GM21526 (cell line): ENCODE measurements at regions not wholly inside any gene's neighbourhood (a gene's known extent, or its start where the extent isn't known, plus 50 kb on each side); places are given as distances from the start of the nearest gene placed in this dataset.
A peak's percentile ranks its signal among the peaks of the same experiment; 100 is the strongest.

Experiments used
- ATAC-seq: cut with Tn5 transposase; IDR thresholded peaks from one replicate; pipeline ENCODE4 v1.9.1; 2021; ENCODE audit warnings: moderate library complexity; ENCODE audit not compliant: unreplicated experiment, low FRiP score

DNA sequence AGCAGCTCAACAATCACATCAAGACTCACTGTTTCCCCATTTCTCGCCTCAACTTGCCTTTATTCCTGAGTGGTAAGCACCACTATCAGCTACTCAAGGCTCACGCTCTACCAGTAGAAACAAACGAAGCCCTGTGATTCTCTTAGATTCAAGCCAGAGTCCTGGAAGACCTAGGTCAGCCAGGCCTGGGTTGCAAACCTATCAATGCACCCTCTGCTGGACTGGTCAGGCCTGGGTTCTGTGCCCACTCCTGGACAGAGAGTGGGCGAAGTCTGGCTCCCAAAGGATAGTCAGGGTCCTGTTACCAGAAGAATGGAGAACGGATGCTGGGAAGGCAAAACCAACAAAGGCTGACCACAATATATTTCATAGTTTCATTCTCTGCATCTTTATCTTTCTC, 308.4 kb downstream of the SHQ1 start:
- ATAC-seq, result no peak

DNA sequence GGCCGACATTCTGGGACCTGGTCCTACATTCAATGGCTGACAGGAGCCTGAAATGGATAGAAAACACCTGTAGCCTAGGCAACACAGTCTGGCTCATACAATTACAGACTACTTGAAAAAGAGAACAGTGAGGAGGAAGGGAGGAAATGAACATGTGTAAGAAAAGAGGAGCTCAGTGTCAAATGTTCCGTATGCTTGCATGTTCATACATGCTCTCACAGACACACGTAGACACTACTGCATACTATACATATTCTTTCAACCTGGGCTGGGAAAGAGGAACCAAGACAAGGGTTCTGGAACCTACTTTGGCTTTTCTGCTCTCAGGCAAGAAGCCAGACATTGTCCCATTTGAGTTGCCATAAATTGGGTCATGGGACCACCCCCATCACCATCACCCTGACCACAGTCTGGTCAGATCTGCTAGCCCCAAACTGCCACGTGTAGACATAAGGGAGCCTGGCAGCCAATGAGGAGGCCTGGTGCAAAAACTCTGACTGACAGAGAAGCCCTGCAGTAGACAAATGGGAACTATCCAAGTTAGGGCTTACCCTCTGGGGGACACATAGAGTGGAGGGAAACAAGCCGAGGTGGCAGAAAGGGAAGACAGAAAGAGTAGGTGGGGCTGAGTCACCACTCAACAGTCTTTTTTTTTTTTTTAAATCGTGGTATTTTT, 310.0 kb downstream of the SHQ1 start:
- ATAC-seq, result peak; percentile 49

DNA sequence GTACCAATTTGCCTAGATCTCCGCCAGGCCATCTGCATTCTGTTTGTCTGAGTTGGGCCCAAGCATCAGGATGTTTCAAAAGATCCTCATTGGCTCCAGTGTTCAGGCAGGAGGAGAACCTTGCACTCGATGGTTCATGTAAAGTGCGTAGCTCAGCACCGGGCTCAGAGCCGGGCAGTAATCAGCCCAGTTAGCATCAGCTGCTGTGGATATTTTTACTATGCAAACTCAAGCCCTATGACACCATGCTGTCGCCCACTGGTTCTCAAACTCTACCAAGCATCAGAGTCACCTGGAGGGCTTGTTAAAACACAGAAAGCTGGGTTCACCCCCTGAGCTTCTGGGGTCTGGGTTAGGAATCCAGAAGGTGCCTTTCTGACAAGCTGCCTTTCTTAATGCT, 310.8 kb downstream of the SHQ1 start:
- ATAC-seq, result no peak

DNA sequence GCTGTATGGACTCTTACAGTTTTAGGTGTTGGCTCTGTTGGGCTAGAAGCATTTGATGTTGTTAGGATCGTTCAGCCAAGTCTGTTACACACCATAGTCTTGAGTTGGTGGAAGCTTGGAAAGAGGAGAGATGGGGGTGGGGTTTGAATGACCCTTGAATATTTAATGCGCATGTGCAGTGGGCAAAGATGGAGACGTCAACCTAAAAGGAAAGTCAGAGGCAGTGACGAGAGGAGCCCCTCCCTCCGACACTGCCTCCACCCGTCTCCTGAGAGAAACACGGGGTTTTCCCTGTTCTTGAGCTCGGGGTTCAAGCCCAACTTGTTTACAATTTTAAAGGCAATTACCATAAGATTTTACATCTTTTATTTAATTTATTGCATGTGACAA, 311.4 kb downstream of the SHQ1 start:
- no peak for ATAC-seq

DNA sequence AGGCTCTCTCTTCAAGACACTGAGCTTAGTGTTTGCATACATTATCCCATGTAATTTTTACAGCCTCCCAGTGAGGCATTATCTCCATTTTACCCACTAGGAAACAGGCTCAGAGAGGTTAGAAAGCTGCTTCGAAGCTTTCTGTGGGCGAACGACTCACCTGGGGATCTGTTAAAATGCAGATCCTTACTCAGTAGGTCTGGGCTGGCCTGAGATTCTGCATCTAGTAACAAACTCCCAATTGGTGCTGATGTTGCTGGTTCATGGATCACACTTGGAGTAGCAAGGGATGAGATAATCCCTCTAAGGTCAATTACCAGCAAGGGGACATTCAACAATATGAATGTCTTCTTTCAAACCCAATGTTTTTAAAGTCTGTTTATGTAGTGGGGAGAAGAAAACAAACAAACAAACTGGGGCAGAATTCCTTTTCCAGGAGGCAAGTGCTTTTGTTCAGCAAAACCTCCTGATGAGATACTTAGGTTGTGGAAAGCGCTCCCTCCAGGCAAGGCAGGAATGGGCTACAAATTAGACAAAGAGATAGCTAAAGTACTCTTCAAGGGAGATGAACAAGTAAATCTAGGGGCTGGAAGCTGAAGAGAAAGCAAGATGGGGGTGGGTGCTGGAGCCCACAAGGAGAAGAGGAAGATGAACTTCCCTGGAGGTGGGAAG, 311.9 kb downstream of the SHQ1 start:
- ATAC-seq, result no peak

DNA sequence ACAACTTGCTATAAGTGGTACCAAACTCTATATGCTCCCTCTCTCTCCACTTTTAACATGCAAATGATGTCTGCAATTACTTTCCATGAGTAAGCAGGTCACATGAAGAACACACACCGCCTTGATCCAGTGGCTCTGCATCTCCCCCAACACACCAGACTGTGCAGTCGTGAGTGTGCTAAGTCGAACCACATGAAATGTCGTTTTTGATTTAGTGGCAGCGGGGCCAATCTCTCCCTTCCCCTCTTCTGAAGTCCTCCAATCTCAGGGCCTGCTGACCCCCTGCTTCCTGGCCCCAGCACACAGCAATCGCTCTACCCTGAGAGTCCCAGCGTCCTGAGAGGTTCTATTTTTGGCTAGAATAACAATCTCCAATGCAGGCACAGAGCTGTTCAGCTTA, 312.5 kb downstream of the SHQ1 start:
- ATAC-seq, result no peak

DNA sequence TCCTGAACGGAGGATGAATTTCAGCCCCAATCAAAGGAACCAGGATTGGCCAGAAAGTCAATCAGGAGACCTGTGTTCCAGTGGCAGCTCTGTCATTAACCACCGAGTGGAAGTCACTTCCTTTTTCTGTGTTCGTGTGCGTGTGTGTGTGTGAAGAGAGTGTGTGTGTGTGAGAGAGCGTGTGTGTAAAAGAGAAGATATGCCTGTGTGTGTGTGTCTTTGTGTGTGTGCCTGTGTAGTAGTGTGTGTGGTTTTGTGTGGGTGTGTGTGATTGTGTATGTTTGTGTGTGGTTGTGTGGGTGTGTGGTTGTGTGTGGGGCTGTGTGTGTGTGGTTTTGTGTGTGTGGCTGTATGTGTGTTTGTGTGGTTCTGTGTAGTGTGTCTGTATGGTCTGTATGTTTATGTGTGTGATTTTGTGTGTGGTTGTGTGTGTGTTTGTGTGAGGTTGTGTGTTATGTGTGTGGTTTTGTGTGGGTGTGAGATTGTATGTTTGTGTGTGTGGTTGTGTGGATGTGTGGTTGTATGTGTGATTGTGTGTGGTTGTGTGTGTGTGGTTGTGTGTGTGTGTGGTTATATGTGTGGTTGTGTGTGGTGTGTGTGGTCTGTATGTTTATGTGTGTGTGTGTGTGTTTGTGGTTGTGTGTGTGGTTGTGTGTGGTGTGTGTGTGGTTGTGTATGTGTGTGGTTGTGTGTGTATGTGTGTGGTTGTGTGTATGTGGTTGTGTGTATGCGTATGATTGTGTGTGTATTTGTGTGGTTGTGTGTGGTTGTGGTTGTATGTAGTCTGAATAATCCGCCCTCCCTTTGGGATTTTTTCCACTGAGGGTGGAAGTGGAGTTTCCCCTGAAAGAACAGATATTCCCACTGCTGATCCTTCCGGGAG, 314.4 kb downstream of the SHQ1 start:
- ATAC-seq, result no peak

DNA sequence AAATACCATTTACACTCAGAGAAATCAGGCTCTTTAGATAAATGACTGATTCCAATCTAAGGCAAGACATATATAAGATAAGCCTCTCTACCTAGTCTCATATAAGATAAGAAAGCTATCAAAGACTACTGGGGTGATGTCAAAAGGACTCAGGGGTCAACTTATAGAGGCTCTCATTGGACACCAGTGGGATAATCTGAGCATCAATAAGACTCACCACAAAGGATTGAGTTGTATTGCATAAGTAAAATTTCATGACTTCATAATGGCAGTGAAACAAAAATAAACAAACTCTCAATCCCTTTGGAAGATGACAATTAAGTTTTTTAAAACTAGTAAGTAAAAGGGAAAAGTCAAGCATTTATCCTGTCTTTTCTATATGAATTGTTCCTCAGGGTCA, 317.8 kb downstream of the SHQ1 start:
- no peak for ATAC-seq

DNA sequence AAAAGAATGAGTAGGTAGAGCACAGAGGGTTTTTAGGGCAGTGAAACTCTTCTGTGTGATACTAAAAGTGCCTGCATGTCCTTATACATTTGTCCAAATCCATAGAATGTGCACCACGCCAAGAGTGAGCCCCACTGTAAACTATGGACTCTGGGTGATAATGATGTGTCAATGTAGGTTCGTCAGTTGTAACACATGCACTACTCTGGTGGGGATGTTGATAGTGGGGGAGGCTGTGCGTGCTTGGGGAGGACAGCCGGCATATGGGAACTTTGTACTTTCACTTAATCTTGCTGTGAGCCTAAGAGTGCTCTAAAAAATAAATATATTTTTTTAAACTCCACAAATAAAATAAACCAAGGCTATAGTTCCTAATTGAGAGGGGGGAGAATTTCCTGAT, 319.2 kb downstream of the SHQ1 start:
- no peak for ATAC-seq

DNA sequence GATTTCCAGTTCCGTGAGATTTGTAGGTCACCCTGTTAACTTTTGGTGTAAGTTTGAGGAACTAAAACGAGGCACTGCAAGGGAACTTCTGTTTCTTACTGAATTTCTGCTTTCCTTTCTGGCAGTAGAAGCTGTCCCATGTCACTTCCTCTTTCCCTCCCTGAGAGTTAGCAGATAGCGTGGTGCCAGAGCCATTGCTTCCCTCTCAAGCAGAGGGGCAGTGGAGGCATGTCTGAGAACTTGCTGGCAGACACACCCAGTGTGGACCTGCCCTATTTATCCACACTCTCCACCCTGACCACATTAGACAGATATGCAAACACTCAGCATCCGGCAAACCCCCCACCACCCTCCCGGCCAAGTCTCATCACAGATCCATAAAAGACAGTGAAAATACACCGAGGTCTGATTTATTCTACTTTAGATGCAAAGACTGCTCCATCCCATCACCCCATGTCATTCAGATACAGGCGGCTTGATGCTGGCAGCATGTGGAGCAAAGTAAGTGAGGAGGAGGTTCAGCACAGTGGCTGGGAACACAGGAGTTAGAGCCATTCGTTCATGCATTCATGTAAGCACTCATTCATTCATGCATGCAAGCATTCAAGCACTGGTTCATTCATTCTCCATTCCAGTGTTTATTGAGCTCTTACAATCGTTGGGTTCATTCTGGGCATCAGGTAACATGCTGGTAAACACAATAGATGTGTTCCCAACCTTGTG, 324.7 kb downstream of the SHQ1 start:
- peak; percentile 82 for ATAC-seq

DNA sequence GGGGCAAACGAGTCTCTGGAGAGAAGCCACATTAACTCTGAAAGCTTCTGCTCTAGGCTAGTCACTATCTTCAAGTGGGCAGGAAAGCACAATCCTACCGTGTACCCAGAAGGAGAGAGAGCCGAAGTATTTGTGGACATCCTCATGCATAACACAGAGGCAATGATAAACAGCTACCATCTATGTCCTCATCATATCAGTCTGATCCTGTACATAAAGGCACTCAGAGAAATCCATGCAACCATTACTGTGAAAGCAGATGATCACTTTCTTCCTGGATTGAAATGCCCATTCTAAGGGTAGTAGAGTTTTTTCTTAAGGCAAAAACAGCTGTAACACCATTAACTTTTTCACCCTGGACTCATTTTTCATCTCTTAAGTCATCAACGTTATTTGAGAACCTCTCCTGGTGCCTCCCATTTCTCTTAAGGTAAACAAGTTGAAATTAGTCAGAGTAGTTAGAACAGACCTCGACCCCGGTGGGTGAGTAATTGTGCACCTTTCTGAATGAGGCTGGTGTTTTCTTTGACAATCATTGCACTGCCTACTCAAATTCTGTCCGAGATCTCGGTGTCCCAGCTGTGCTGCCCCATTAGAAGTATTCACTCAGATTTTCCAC, 327.4 kb downstream of the SHQ1 start:
- ATAC-seq, result no peak

DNA sequence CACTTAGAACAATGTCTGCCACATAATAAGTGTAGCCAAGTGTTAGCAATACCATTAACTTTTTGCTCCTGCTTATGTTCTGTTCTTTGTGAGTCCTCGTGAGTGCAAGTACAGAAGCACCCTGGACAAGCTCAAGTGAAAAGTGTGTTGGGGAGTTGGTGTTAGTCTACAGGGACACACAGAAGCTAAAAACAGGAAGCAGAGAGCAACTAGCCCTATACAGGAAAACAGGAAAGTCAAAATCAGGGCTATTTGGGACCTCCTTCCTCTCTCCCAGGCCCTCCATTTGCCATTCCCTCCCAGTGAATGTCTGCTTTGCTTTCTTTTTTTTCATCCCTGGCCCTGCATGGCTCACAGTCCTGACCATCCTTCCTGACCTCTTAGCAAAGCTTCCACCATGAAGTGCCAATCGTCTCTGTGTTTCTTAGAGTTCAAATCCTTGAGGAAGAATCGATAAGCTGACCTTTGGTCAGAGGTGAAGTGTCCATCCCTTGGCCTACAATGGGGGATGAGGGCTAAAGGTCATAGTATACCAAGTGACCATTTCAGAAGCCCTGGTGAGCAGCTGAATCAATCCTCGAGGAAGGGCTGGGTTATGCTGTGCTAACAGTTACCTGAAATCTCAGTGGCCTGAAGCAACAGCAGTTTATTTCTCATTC, 328.2 kb downstream of the SHQ1 start:
- no peak for ATAC-seq

DNA sequence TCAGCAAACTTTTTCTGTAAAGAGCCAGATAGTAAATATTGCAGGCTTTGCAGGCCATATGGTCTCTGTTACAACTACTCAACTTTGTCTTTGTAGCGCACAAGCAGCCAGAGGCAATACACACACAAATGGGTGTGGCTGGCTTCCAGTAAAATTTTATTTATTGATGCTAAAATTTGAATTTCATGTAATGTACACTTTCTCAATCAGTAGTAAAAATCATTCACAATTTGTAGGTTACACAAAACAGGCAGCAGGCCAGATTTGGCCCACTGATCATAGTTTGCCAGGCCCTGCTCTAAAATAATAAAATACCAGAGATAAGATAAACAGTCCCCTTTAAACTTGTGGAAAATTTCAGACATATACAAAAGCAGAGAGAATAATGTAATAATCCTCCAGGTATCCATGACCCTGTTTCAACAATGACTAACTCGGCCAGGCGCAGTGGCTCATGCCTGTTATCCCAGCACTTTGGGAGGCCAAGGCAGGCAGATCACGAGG, 330.3 kb downstream of the SHQ1 start:
- ATAC-seq, result no peak

DNA sequence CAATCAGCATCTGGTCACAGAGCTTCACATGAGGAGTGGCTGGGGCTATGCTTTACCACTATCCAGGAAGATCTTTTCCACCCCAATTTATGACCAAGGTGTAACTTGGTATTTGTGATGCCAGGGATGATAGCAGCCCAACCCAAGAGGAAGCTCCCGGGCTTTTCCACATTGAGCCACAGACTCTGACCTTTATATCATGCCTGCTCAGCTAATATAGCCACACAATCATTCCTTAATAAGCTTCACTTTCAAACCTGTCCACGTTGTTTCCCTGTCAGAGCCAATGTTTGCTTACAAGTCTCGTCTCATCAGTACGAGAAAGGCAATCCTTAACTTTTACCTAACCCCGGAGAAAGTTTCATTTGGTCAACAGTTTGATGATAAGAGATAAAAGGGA, 330.9 kb downstream of the SHQ1 start:
- ATAC-seq, result no peak

DNA sequence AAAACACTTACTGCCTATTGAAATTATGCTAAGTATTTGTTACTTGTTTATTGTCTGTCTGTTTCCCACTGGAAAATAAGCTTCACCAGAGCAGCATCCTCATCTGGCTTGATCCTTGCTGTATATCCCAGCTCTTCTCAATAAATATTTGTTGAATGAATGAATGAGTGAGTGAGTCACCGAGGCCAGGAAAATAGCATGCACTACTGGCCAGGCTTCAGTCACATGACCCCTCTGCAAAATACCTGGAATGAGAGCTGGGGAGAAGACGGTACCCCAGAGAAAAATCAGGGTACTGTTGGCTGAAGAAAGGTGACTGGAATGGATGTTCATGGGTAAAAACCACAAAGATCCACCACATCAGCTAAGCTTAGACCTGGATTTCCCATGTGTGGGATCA, 331.9 kb downstream of the SHQ1 start:
- ATAC-seq, result no peak

DNA sequence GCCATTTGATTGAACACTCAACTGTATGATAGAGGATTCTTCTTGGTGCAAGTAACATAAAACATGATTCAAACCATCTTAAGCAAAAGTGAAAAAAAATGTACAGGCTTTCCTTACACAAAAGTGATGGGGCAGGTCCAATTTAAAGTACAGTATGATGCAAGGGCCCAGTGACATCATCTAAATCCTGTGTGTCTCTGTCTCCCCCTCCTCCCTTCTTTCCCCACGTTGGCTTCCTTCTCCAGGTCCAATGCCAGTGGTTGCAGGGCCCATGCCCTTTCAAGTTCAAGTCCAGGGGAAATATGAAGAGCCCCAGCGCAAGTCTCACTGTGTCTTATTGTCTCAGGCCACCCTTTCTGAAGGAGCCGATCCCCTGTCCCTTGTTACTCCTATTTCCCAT, 332.3 kb downstream of the SHQ1 start:
- ATAC-seq, result no peak

DNA sequence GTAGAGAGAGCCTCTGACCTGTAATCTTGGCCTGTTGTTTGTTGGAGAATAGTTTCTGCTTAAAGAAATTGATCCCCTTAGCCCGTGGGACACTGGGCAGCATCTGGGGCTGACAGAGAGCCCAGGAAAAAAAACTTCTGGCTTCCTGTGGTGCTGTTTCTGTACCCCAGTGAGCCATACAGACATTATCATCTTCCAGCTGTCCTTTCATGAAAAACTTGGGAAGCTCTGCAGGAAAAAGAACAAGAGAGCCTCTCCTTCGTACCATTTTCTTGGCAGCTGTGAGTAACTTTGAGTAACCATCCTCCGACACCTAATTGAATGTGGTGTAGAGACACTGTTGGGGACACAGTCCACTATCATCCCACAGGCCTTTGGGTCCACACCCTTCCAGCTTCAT, 333.0 kb downstream of the SHQ1 start:
- ATAC-seq, result no peak

DNA sequence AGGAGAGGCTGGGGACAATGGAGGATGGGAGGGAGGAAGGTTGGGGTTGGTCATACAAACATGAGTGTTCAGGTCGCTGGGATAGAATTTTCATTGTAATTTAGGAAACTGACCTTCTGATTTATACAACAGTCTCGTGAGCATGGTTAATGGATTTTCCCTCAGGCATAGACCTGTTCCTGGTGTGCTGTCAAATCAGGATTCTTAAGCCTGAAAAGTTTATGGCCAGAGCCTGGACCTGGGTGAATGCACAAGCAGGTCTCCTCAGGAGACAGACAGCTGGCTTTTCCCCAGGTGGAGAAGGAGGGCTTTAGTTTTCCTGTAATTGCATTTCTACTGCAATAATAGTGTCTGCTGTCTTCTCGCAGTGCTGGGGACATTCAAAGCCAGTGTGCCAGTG, 338.0 kb downstream of the SHQ1 start:
- ATAC-seq, result no peak

DNA sequence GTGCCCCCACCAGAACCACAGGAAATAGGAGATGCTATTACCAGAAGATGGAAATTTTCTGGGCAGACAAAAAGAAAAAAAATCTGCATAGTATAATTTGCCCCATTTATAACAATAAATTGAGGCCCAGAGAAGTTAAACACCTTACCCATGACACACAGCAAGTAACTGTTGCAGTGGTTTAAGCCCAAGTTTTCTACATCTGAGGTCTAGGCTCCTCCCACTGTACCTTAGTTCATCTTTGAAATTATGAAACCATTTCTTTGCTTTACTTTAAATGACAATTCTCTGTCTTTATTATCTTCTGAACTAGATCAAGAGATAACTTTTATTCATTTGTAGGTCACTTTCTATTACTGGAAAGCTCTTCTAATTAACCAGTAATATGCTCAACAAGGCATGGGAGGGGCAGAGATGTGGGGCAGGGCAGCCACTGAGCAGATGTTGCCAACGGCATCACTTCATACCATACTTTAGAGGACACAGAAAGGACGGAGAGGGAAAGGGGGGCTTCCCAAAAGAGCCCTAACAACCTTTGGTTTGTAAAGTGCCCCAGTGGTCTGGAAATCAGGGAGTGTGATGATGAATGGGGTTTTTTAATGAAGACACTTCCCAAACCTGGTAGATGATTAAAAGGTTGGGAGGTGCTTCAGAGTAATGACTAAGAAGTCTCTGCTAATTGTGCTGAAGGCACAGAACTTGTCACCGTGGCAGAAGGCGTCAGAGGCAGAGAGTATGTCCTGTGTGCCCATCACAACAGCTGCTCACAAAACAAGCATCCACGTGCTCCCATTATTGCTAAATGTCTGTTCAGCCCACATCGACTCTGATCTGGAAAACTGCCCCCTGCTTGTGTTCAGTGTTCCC, 342.5 kb downstream of the SHQ1 start:
- ATAC-seq, result no peak
